GM12878 (cell line): ENCODE measurements at regions not wholly inside any gene's neighbourhood (a gene's known extent, or its start where the extent isn't known, plus 50 kb on each side); places are given as distances from the start of the nearest gene placed in this dataset.

Source experiments
- ATAC-seq: fragments of 200-7000 bp; cut with Tn5 transposase; 3 replicates; pipeline ENCODE4 v1.9.1; 2020; ENCODE audit warnings: mild to moderate bottlenecking, moderate library complexity
- BruUV-seq: library from RNA; stranded (reverse); fragments of 400-500 nt; replicated peaks from 2 replicates; lab custom pipeline; 2021; lab: Mats Ljungman, UMichigan
- CTCF ChIA-PET: fragments of 300-600 bp; sonication (Branson Sonifier 250); formaldehyde crosslinking; extraction: SDS; loops from one replicate; lab custom pipeline; 2021; ENCODE audit warnings: inconsistent platforms; lab: Yijun Ruan, JAX
- POLR2A ChIA-PET: fragments of 350-600 bp; formaldehyde crosslinking; extraction: SDS; loops from one replicate; lab custom pipeline; 2021; ENCODE audit warnings: inconsistent platforms; lab: Charles Lee
- RAD21 ChIA-PET: fragments of 300-600 bp; sonication (Branson Sonifier 250); formaldehyde crosslinking; loops from one replicate; lab custom pipeline; 2023; ENCODE audit warnings: antibody characterized with exemption; ENCODE audit not compliant: unreplicated experiment; lab: Charles Lee
- SMC1A ChIA-PET: fragments of 300-600 bp; sonication (Branson Sonifier 250); formaldehyde crosslinking; loops from one replicate; lab custom pipeline; 2023; ENCODE audit not compliant: unreplicated experiment, uncharacterized antibody; lab: Charles Lee
- DNase-seq: peaks from one replicate; pipeline ENCODE4 v3.0.0-alpha.2; 2011; ENCODE audit warnings: low read depth, low spot score
- FAIRE-seq: peaks from 3 replicates; lab custom pipeline; 2011; peaks lifted over from hg19 to GRCh38; lab: Jason Lieb, UNC
- H2AFZ ChIP-seq: 2 replicates; pipeline ENCODE4 v1.6.0; 2011; ENCODE audit warnings: low read depth, low read length, control low read depth; ENCODE audit not compliant: control insufficient read depth
- H3K27ac ChIP-seq: 2 replicates; pipeline ENCODE4 v1.5.1; 2011; ENCODE audit warnings: control low read depth; ENCODE audit not compliant: control insufficient read depth, insufficient read depth
- H3K27me3 ChIP-seq, 2 experiments: replicated peaks in 1 of 2; 2 replicates each; pipeline versions ENCODE4 v1.6.0 to v1.6.1; 2011; ENCODE audit warnings: low read length in 1 of 2; ENCODE audit not compliant: control insufficient read depth in 2 of 2, insufficient read depth in 2 of 2
- H3K36me3 ChIP-seq, 2 experiments: 2 replicates each; pipeline ENCODE4 v1.5.1; 2011; ENCODE audit warnings: low read length in 1 of 2; ENCODE audit not compliant: control insufficient read depth in 2 of 2, insufficient read depth in 2 of 2
- H3K4me1 ChIP-seq: 2 replicates; pipeline ENCODE4 v1.6.1; 2011; ENCODE audit warnings: mild to moderate bottlenecking, low read length, moderate library complexity, mixed read lengths; ENCODE audit not compliant: control insufficient read depth, insufficient read depth
- H3K4me2 ChIP-seq: 2 replicates; pipeline ENCODE4 v1.6.0; 2011; ENCODE audit warnings: control low read depth; ENCODE audit not compliant: control insufficient read depth, insufficient read depth
- H3K4me3 ChIP-seq: fragments of 200-600 bp; sonication (generic); 2 replicates; pipeline ENCODE4 v1.5.1; 2016
- H3K79me2 ChIP-seq: 2 replicates; pipeline ENCODE4 v1.6.0; 2011; ENCODE audit warnings: low read length; ENCODE audit not compliant: control insufficient read depth, insufficient read depth
- H3K9ac ChIP-seq: 2 replicates; pipeline ENCODE4 v1.8.0; 2011; ENCODE audit warnings: low read length, control low read depth, mixed read lengths; ENCODE audit not compliant: control insufficient read depth, insufficient read depth
- H3K9me3 ChIP-seq: replicated peaks from 3 replicates; pipeline ENCODE4 v1.5.1; 2011; ENCODE audit warnings: mild to moderate bottlenecking, low read length; ENCODE audit not compliant: control insufficient read depth, insufficient read depth
- H4K20me1 ChIP-seq: 2 replicates; pipeline ENCODE4 v1.6.0; 2011; ENCODE audit not compliant: control insufficient read depth, insufficient read depth
- GABPA ChIP-seq: IDR thresholded peaks from 2 replicates; pipeline ENCODE4 v1.6.1; 2014; ENCODE audit warnings: antibody characterized with exemption, low read depth, mild to moderate bottlenecking, inconsistent platforms
- IKZF2 ChIP-seq, 2 experiments: fragments of 450-650 bp; IDR thresholded peaks; 2 replicates each; pipeline ENCODE4 v1.6.1; 2017; ENCODE audit warnings: mild to moderate bottlenecking in 2 of 2, moderate library complexity in 2 of 2
- RCOR1 ChIP-seq: conservative IDR thresholded peaks from 2 replicates; pipeline ENCODE4 v1.6.1; 2012; ENCODE audit warnings: low read depth, low read length, improper control_type of control experiment
- SMAD5 ChIP-seq: IDR thresholded peaks from 2 replicates; pipeline ENCODE4 v1.6.1; 2016; ENCODE audit warnings: antibody characterized with exemption, low read depth
- WGBS: methylation state at CpG from one replicate; pipeline ENCODE4 v1.1.6; 2016; ENCODE audit warnings: low lambda C conversion rate; ENCODE audit not compliant: insufficient replicate concordance, insufficient coverage; ENCODE audit errors: missing lambda C conversion rate; 5-methylcytosine and 5-hydroxymethylcytosine counted together
- in situ Hi-C: fragments of 300-500 bp; cut with MboI; formaldehyde crosslinking; loops from 9 replicates; pipeline ENCODE4 v1.14.3; 2018; ENCODE audit warnings: mixed read lengths
- intact Hi-C: fragments of 100-400 bp; cut with micrococcal nuclease; formaldehyde crosslinking; loops from one replicate; pipeline ENCODE4 v1.14.2; 2022; ENCODE audit not compliant: unreplicated experiment
- TF ChIP-seq, protein P1 (sequence below): fragments of 450-650 bp; IDR thresholded peaks from 2 replicates; pipeline ENCODE4 v1.6.1; 2014; ENCODE audit warnings: mild to moderate bottlenecking
- TF ChIP-seq, protein P2 (sequence below): fragments of 450-650 bp; IDR thresholded peaks from 2 replicates; pipeline ENCODE4 v1.6.1; 2016; ENCODE audit warnings: mild to moderate bottlenecking
- TF ChIP-seq, protein P3 (sequence below): IDR thresholded peaks from 2 replicates; pipeline ENCODE4 v1.6.1; 2012; ENCODE audit warnings: low read depth, low read length, improper control_type of control experiment
- TF ChIP-seq, protein P4 (sequence below): fragments of 450-650 bp; IDR thresholded peaks from 2 replicates; pipeline ENCODE4 v1.6.1; 2017; ENCODE audit warnings: mild to moderate bottlenecking, moderate library complexity

DNA sequence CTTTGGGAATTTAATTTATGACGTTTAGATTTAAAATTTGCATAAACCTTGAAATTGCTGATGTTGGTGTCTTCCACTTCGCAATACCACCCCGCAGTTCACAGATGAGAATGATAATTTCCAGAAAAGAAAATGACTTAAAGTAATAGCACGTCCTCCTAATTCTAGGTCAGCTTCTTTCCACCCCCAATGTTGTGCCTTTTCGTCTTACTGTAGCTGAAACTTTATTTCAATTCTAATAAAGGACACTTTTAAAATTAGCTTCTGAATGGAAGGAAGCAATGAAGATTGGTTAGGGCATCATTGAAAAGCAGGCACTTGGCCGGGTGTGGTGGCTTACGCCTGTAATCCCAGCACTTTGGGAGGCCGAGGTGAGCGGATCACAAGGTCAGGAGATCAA, 107.4 kb downstream of the MYCN start:
- DNase-seq (no peak), ATAC-seq (no peak)
- Histone ChIP-seq H3K36me3 (no peaks in the 10 kb centered on the region), H3K4me3 (no peak overlapping the region), H3K4me1 (no peaks in the 10 kb centered on the region), H3K9me3 (no peaks in the 10 kb centered on the region), H3K4me2 (no peak overlapping the region)
- intact Hi-C loops = no loop called here
- CTCF ChIA-PET = interaction anchor here (0.6 kb wide), 1 partner anchor 478 kb away, joined by 3 read pairs; no protein-coding TSS in a partner anchor
- TF ChIP-seq GABPA = no peak
- no peak for TF ChIP-seq SMAD5
- TF ChIP-seq, protein P1, sequence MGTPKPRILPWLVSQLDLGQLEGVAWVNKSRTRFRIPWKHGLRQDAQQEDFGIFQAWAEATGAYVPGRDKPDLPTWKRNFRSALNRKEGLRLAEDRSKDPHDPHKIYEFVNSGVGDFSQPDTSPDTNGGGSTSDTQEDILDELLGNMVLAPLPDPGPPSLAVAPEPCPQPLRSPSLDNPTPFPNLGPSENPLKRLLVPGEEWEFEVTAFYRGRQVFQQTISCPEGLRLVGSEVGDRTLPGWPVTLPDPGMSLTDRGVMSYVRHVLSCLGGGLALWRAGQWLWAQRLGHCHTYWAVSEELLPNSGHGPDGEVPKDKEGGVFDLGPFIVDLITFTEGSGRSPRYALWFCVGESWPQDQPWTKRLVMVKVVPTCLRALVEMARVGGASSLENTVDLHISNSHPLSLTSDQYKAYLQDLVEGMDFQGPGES = no peak
- TF ChIP-seq, protein P2, sequence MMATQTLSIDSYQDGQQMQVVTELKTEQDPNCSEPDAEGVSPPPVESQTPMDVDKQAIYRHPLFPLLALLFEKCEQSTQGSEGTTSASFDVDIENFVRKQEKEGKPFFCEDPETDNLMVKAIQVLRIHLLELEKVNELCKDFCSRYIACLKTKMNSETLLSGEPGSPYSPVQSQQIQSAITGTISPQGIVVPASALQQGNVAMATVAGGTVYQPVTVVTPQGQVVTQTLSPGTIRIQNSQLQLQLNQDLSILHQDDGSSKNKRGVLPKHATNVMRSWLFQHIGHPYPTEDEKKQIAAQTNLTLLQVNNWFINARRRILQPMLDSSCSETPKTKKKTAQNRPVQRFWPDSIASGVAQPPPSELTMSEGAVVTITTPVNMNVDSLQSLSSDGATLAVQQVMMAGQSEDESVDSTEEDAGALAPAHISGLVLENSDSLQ = no peak
- no peak for TF ChIP-seq IKZF2 (IDR thresholded peaks at IDR 0.05)
- no peak for TF ChIP-seq RCOR1
- TF ChIP-seq, protein P3, sequence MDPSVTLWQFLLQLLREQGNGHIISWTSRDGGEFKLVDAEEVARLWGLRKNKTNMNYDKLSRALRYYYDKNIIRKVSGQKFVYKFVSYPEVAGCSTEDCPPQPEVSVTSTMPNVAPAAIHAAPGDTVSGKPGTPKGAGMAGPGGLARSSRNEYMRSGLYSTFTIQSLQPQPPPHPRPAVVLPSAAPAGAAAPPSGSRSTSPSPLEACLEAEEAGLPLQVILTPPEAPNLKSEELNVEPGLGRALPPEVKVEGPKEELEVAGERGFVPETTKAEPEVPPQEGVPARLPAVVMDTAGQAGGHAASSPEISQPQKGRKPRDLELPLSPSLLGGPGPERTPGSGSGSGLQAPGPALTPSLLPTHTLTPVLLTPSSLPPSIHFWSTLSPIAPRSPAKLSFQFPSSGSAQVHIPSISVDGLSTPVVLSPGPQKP = no peak
- TF ChIP-seq, protein P4, sequence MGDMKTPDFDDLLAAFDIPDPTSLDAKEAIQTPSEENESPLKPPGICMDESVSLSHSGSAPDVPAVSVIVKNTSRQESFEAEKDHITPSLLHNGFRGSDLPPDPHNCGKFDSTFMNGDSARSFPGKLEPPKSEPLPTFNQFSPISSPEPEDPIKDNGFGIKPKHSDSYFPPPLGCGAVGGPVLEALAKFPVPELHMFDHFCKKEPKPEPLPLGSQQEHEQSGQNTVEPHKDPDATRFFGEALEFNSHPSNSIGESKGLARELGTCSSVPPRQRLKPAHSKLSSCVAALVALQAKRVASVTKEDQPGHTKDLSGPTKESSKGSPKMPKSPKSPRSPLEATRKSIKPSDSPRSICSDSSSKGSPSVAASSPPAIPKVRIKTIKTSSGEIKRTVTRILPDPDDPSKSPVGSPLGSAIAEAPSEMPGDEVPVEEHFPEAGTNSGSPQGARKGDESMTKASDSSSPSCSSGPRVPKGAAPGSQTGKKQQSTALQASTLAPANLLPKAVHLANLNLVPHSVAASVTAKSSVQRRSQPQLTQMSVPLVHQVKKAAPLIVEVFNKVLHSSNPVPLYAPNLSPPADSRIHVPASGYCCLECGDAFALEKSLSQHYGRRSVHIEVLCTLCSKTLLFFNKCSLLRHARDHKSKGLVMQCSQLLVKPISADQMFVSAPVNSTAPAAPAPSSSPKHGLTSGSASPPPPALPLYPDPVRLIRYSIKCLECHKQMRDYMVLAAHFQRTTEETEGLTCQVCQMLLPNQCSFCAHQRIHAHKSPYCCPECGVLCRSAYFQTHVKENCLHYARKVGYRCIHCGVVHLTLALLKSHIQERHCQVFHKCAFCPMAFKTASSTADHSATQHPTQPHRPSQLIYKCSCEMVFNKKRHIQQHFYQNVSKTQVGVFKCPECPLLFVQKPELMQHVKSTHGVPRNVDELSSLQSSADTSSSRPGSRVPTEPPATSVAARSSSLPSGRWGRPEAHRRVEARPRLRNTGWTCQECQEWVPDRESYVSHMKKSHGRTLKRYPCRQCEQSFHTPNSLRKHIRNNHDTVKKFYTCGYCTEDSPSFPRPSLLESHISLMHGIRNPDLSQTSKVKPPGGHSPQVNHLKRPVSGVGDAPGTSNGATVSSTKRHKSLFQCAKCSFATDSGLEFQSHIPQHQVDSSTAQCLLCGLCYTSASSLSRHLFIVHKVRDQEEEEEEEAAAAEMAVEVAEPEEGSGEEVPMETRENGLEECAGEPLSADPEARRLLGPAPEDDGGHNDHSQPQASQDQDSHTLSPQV = no peak
- TF ChIP-seq, all 136 proteins: peak for 0
- ChIA-PET SMC1A (no interaction called here), POLR2A (no interaction called here), RAD21 (no interaction called here)
- no peaks in the 10 kb centered on the region for H3K79me2 ChIP-seq
- no peaks in the 10 kb centered on the region for H4K20me1 ChIP-seq
- in situ Hi-C loops = no loop called here
- H3K27me3 ChIP-seq = 0 out of 4 replicates have a peak, but pooled peaks cover 0 to 2% of the 10 kb centered on the region in 2 experiments
- 28% methylated on average over 9 of the region's 9 CpGs for WGBS
- H3K9ac ChIP-seq = no peak overlapping the region
- no peak overlapping the region for H2AFZ ChIP-seq
- no peak for FAIRE-seq
- no TSS peak for BruUV-seq
- no peak overlapping the region for H3K27ac ChIP-seq
